AG08395 (cell line): ENCODE measurements at regions not wholly inside any gene's neighbourhood (a gene's known extent, or its start where the extent isn't known, plus 50 kb on each side); places are given as distances from the start of the nearest gene placed in this dataset.

Experiments used
- DNase-seq: peaks from one replicate; pipeline ENCODE4 v3.0.0; 2012; ENCODE audit warnings: mixed read lengths, low spot score

- no peak for DNase-seq
Measured at GRCh38 chr17:77379065-77379428, 238.3 kb downstream of the SEC14L1 start.

- no peak for DNase-seq
Measured at GRCh38 chr17:77379832-77380231, 239.1 kb downstream of the SEC14L1 start.

GRCh38 chr17:77380395-77381184 is 239.8 kb downstream of the SEC14L1 start:
- no peak for DNase-seq

- no peak for DNase-seq
Measured at GRCh38 chr17:77381185-77381700, 240.5 kb downstream of the SEC14L1 start.

- no peak for DNase-seq
Measured at GRCh38 chr17:77381731-77382130, 241.0 kb downstream of the SEC14L1 start.

- DNase-seq: no peak
Measured at GRCh38 chr17:77382356-77382911, 241.7 kb downstream of the SEC14L1 start.

- DNase-seq: peak; percentile 45
Measured at GRCh38 chr17:77382966-77383612, 242.3 kb downstream of the SEC14L1 start.

GRCh38 chr17:77383613-77384608 is 243.1 kb downstream of the SEC14L1 start:
- DNase-seq: no peak

- DNase-seq: no peak
Measured at GRCh38 chr17:77385750-77386501, 245.2 kb downstream of the SEC14L1 start.

- no peak for DNase-seq
Measured at GRCh38 chr17:77386502-77387192, 245.9 kb downstream of the SEC14L1 start.

- no peak for DNase-seq
Measured at GRCh38 chr17:77387891-77388290, 247.1 kb downstream of the SEC14L1 start.

- peak; percentile 47 for DNase-seq
Measured at GRCh38 chr17:77388384-77389306, 247.9 kb downstream of the SEC14L1 start.

GRCh38 chr17:77390870-77391269 is 250.1 kb downstream of the SEC14L1 start:
- no peak for DNase-seq

GRCh38 chr17:77391668-77392375 is 251.1 kb downstream of the SEC14L1 start:
- peak; percentile 93 for DNase-seq

- no peak for DNase-seq
Measured at GRCh38 chr17:77392376-77393273, 251.9 kb downstream of the SEC14L1 start.

GRCh38 chr17:77393274-77393600 is 252.5 kb downstream of the SEC14L1 start:
- no peak for DNase-seq

GRCh38 chr17:77393867-77394539 is 253.2 kb downstream of the SEC14L1 start:
- DNase-seq: no peak
